ENCODE measurements at regions not wholly inside any gene's neighbourhood (a gene's known extent, or its start where the extent isn't known, plus 50 kb on each side); places are given as distances from the start of the nearest gene placed in this dataset.

GRCh38 chr15:38128921-38129320, 123.7 kb upstream of the SPRED1 start:
- Histone ChIP-seq H4K20me1 (replicated peaks; ENCODE audit: control insufficient read depth, extremely low read depth, insufficient read depth, low read length) (no peaks in the 10 kb centered on the region), H3K9ac (replicated peaks; ENCODE audit: extremely low read depth, insufficient read depth, low read length) (no peak overlapping the region), H2AFZ (ENCODE audit: low read depth, low read length) (no peak overlapping the region), H3K36me3 (ENCODE audit: control insufficient read depth in 2 of 2, extremely low read depth in 1 of 2, insufficient read depth in 2 of 2, low read length in 2 of 2) (no peaks in the 10 kb centered on the region), H3K4me2 (ENCODE audit: insufficient read depth, low read length) (no peak overlapping the region), H3K4me3 (replicated peaks in 1 of 3; ENCODE audit: insufficient read depth in 1 of 3, low read depth in 1 of 3, low read length in 3 of 3) (no peak overlapping the region), H3K27me3 (ENCODE audit: control insufficient read depth in 2 of 2, insufficient read depth in 2 of 2, low read length in 2 of 2) (peaks cover 2 to 12% of the 10 kb centered on the region in 2 experiments), H3K4me1 (ENCODE audit: control insufficient read depth, extremely low read depth, insufficient read depth, low read length) (peaks cover 20% of the 10 kb centered on the region), H3K79me2 (ENCODE audit: control insufficient read depth, insufficient read depth, low read length) (no peaks in the 10 kb centered on the region), H3K9me1 (replicated peaks; ENCODE audit: control insufficient read depth, extremely low read depth, insufficient read depth, low read length) (no peaks in the 10 kb centered on the region), H3K9me3 (replicated peaks; ENCODE audit: control insufficient read depth, insufficient read depth, low read length) (no peaks in the 10 kb centered on the region), H3K27ac (ENCODE audit: insufficient read depth, low read depth, low read length) (no peak overlapping the region)
- no peak for FAIRE-seq
- CTCF ChIA-PET = interaction anchor here (0.9 to 1.7 kb wide), 6 partner anchors 36 to 311 kb away, joined by 3 to 5 read pairs (median 3); partner anchors contain the start of gene SPRED1
- intact Hi-C loops (cut with micrococcal nuclease) = no loop called here
- POLR2A ChIA-PET = interaction anchor here (1.2 kb wide), 1 partner anchor 44 kb away, joined by 3 read pairs; no protein-coding TSS in a partner anchor
- no peak for TF ChIP-seq POLR2AphosphoS5 (IDR thresholded peaks at IDR 0.05; ENCODE audit: insufficient read depth, low read depth, low read length)
- TF ChIP-seq FOS (IDR thresholded peaks at IDR 0.05; ENCODE audit: borderline replicate concordance, insufficient read depth, low read length) = no peak
- no peak for TF ChIP-seq EZH2 (IDR thresholded peaks at IDR 0.05; ENCODE audit: borderline replicate concordance, low read depth, low read length, severe bottlenecking)
- TF ChIP-seq MYC (IDR thresholded peaks at IDR 0.05; ENCODE audit: low read depth, low read length) = no peak
- TF ChIP-seq JUN (IDR thresholded peaks at IDR 0.05; ENCODE audit: borderline replicate concordance, insufficient read depth, insufficient read length, low read depth) = no peak
- no peak for TF ChIP-seq GATA2 (IDR thresholded peaks at IDR 0.05; ENCODE audit: insufficient read depth, insufficient read length, low read depth, low read length)
- no peak for TF ChIP-seq MAX (IDR thresholded peaks at IDR 0.05; ENCODE audit: insufficient read depth, insufficient read length)
- TF ChIP-seq POLR2A (IDR thresholded peaks at IDR 0.05; ENCODE audit: low read depth, low read length) = no peak
- TF ChIP-seq CTCF (IDR thresholded peaks at IDR 0.05; ENCODE audit: extremely low read depth in 1 of 2, insufficient read depth in 1 of 2, low read depth in 1 of 2, low read length in 2 of 2) = no peak
- dilution Hi-C loops (cut with MboI; ENCODE audit: extremely low pct_ligation_motif_present, low sequenced_read_pairs) = no loop called here
- no TSS peak for BruUV-seq (replicated peaks)
- DNase-seq (ENCODE audit: low read depth, low spot score) = no peak

Data from endothelial cell of umbilical vein (primary cell).